ENCODE measurements at regions not wholly inside any gene's neighbourhood (a gene's known extent, or its start where the extent isn't known, plus 50 kb on each side); places are given as distances from the start of the nearest gene placed in this dataset.

DNA sequence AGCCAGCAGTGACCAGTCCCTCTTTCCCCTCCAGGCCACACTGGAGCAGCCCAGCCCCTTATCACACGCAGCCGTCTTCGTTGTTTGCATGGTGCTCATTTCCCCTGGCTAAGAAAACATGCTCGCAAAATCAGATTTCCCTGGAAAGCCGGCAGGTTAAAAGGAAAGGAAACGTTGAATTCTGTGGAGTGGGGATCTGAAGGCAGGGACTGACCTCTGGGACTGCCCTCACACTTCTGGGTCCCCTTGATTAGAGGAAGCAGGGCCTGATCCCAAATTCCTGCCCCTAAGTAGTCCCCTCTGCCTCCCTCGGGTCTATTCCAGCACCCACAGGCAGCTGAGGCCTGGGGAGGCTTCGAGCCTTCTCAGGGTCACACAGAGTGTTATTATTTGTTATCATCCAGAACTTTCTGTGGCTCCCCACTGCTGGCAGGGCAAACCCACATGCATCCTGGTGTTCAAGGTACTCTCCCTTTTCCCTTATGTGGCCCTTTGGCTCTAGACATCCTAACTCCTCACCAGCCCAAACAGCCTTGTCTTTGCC is 125.2 kb upstream of the ZBTB40 start:
- TF ChIP-seq, protein P1, sequence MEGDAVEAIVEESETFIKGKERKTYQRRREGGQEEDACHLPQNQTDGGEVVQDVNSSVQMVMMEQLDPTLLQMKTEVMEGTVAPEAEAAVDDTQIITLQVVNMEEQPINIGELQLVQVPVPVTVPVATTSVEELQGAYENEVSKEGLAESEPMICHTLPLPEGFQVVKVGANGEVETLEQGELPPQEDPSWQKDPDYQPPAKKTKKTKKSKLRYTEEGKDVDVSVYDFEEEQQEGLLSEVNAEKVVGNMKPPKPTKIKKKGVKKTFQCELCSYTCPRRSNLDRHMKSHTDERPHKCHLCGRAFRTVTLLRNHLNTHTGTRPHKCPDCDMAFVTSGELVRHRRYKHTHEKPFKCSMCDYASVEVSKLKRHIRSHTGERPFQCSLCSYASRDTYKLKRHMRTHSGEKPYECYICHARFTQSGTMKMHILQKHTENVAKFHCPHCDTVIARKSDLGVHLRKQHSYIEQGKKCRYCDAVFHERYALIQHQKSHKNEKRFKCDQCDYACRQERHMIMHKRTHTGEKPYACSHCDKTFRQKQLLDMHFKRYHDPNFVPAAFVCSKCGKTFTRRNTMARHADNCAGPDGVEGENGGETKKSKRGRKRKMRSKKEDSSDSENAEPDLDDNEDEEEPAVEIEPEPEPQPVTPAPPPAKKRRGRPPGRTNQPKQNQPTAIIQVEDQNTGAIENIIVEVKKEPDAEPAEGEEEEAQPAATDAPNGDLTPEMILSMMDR (IDR thresholded peaks at IDR 0.05; ENCODE audit: low read depth, low read length) = no peak
- no peak overlapping the region for H3K4me3 ChIP-seq (ENCODE audit: low read depth, low read length)

GRCh38 chr1:22326931-22327330 is 124.7 kb upstream of the ZBTB40 start:
- H3K4me3 ChIP-seq (ENCODE audit: low read depth, low read length) = no peak overlapping the region
- TF ChIP-seq, protein P1 (IDR thresholded peaks at IDR 0.05; ENCODE audit: low read depth, low read length) = no peak

DNA sequence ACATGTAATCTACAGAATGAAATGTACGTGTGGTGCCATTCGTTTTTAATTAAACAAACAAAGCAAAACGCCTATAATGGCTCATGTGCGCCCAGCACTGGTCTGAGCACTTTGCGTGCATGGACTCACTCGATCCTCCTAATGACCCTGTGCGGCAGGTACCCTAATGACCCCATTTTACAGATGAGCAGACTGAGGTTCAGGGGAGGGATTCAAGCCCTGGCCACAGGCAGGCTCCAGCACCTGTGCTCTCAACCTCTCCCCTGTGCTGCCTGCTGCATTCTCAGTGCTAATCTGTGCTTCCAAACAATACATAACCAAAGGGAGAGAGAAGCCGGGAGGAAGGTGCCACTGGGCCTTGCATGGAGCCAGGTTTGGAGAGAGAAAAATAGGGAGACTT is 124.2 kb upstream of the ZBTB40 start:
- TF ChIP-seq, protein P1 (IDR thresholded peaks at IDR 0.05; ENCODE audit: low read depth, low read length) = no peak
- H3K4me3 ChIP-seq (ENCODE audit: low read depth, low read length) = no peak overlapping the region

GRCh38 chr1:22328331-22329147 is 123.1 kb upstream of the ZBTB40 start:
- H3K4me3 ChIP-seq (ENCODE audit: low read depth, low read length) = no peak overlapping the region
- TF ChIP-seq, protein P1 (IDR thresholded peaks at IDR 0.05; ENCODE audit: low read depth, low read length) = no peak

GRCh38 chr1:22329148-22329515 is 122.5 kb upstream of the ZBTB40 start:
- H3K4me3 ChIP-seq (ENCODE audit: low read depth, low read length) = no peak overlapping the region
- TF ChIP-seq, protein P1 (IDR thresholded peaks at IDR 0.05; ENCODE audit: low read depth, low read length) = no peak

GRCh38 chr1:22330092-22330759 is 121.4 kb upstream of the ZBTB40 start:
- TF ChIP-seq, protein P1 (IDR thresholded peaks at IDR 0.05; ENCODE audit: low read depth, low read length) = no peak
- H3K4me3 ChIP-seq (ENCODE audit: low read depth, low read length) = no peak overlapping the region

- no peak overlapping the region for H3K4me3 ChIP-seq (ENCODE audit: low read depth, low read length)
- TF ChIP-seq, protein P1 (IDR thresholded peaks at IDR 0.05; ENCODE audit: low read depth, low read length) = no peak
These were observed 120.9 kb upstream of the ZBTB40 start for GRCh38 chr1:22330760-22331119.
